IMR-90 (cell line): ENCODE measurements at regions not wholly inside any gene's neighbourhood (a gene's known extent, or its start where the extent isn't known, plus 50 kb on each side); places are given as distances from the start of the nearest gene placed in this dataset.

Experiments
- ATAC-seq: fragments of 200-7000 bp; cut with Tn5 transposase; 2 replicates; pipeline ENCODE4 v1.9.1; 2020; ENCODE audit warnings: low read depth, mild to moderate bottlenecking, moderate library complexity
- BruUV-seq: library from RNA; stranded (reverse); fragments of 400-500 nt; replicated peaks from 2 replicates; lab custom pipeline; 2021; lab: Mats Ljungman, UMichigan
- CTCF ChIA-PET: fragments of 300-600 bp; formaldehyde crosslinking; extraction: SDS; loops from one replicate; lab custom pipeline; 2021; ENCODE audit warnings: antibody characterized with exemption; lab: Yijun Ruan, JAX
- POLR2A ChIA-PET: fragments of 300-600 bp; sonication (Branson Sonifier 250); formaldehyde crosslinking; loops from one replicate; lab custom pipeline; 2022; ENCODE audit warnings: antibody characterized with exemption; ENCODE audit not compliant: unreplicated experiment; lab: Charles Lee
- DNase-seq: peaks from one replicate; pipeline ENCODE4 v3.0.0; 2013
- H2AFZ ChIP-seq: replicated peaks from 2 replicates; pipeline ENCODE3; 2013; ENCODE audit warnings: low read length, mild to moderate bottlenecking; ENCODE audit not compliant: poor library complexity
- H2AK5ac ChIP-seq: 2 replicates; pipeline ENCODE4 v1.6.1; 2013; ENCODE audit warnings: low read depth, low read length, inconsistent platforms
- H2AK9ac ChIP-seq: replicated peaks from 2 replicates; pipeline ENCODE3; 2013; ENCODE audit warnings: mild to moderate bottlenecking, low read depth, low read length, moderate library complexity; ENCODE audit not compliant: poor library complexity
- H2BK120ac ChIP-seq: 2 replicates; pipeline ENCODE4 v1.6.1; 2013; ENCODE audit warnings: low read depth, low read length, inconsistent platforms
- H2BK15ac ChIP-seq: 3 replicates; pipeline ENCODE4 v1.6.1; 2013; ENCODE audit warnings: low read depth, low read length, inconsistent platforms
- H2BK20ac ChIP-seq: 2 replicates; pipeline ENCODE4 v1.6.1; 2013; ENCODE audit warnings: low read depth, mild to moderate bottlenecking, inconsistent platforms, low read length, moderate library complexity
- H2BK5ac ChIP-seq: 2 replicates; pipeline ENCODE4 v1.6.1; 2013; ENCODE audit warnings: mild to moderate bottlenecking, low read depth, low read length, inconsistent platforms; ENCODE audit not compliant: poor library complexity, severe bottlenecking
- H3K14ac ChIP-seq: replicated peaks from 2 replicates; pipeline ENCODE4 v1.6.1; 2013; ENCODE audit warnings: low read depth, low read length, inconsistent platforms
- H3K18ac ChIP-seq: 2 replicates; pipeline ENCODE4 v1.6.1; 2013; ENCODE audit warnings: low read depth, low read length, control low read depth
- H3K23ac ChIP-seq: 2 replicates; pipeline ENCODE4 v1.6.1; 2013; ENCODE audit warnings: low read depth, low read length, inconsistent platforms
- H3K27ac ChIP-seq: 2 replicates; pipeline ENCODE4 v1.5.1; 2013; ENCODE audit warnings: mild to moderate bottlenecking, control low read depth, low read length; ENCODE audit not compliant: insufficient read depth
- H3K27me3 ChIP-seq: 2 replicates; pipeline ENCODE4 v1.6.1; 2013; ENCODE audit warnings: low read length; ENCODE audit not compliant: control insufficient read depth, insufficient read depth
- H3K36me3 ChIP-seq: 2 replicates; pipeline ENCODE4 v1.6.1; 2013; ENCODE audit warnings: low read length, mixed read lengths; ENCODE audit not compliant: control insufficient read depth, insufficient read depth
- H3K4ac ChIP-seq: 2 replicates; pipeline ENCODE4 v1.6.1; 2013; ENCODE audit warnings: low read depth, low read length, inconsistent platforms
- H3K4me1 ChIP-seq: 2 replicates; pipeline ENCODE4 v1.6.1; 2013; ENCODE audit warnings: low read length, mixed read lengths; ENCODE audit not compliant: control insufficient read depth, insufficient read depth
- H3K4me2 ChIP-seq: 2 replicates; pipeline ENCODE4 v1.6.1; 2013; ENCODE audit warnings: low read depth, mild to moderate bottlenecking, control low read depth, low read length, moderate library complexity
- H3K4me3 ChIP-seq: 2 replicates; pipeline ENCODE4 v1.5.1; 2013; ENCODE audit warnings: low read depth, mild to moderate bottlenecking, control low read depth, low read length, moderate library complexity; ENCODE audit not compliant: insufficient read depth
- H3K56ac ChIP-seq: 2 replicates; pipeline ENCODE4 v1.6.1; 2013; ENCODE audit warnings: low read length, inconsistent platforms; ENCODE audit not compliant: insufficient read depth; ENCODE audit errors: extremely low read depth
- H3K79me1 ChIP-seq, 2 experiments: 2 replicates each; pipeline ENCODE4 v1.6.1; 2013; ENCODE audit warnings: low read length in 2 of 2, inconsistent platforms in 1 of 2, low read depth in 1 of 2
- H3K9ac ChIP-seq: 2 replicates; pipeline ENCODE4 v1.6.1; 2013; ENCODE audit warnings: low read depth, low read length, control low read depth
- H3K9me1 ChIP-seq: 2 replicates; pipeline ENCODE4 v1.6.1; 2013; ENCODE audit warnings: low read length, inconsistent platforms; ENCODE audit not compliant: insufficient read depth
- H3K9me3 ChIP-seq: 2 replicates; pipeline ENCODE4 v1.6.1; 2013; ENCODE audit warnings: low read length; ENCODE audit not compliant: control insufficient read depth, insufficient read depth
- H4K20me1 ChIP-seq: 2 replicates; pipeline ENCODE4 v1.6.1; 2013; ENCODE audit warnings: low read length, inconsistent platforms; ENCODE audit not compliant: insufficient read depth
- H4K5ac ChIP-seq: 2 replicates; pipeline ENCODE4 v1.6.1; 2013; ENCODE audit warnings: mild to moderate bottlenecking, low read depth, low read length, control low read depth
- H4K8ac ChIP-seq, 2 experiments: 2 replicates each; pipeline ENCODE4 v1.6.1; 2013; ENCODE audit warnings: low read depth in 2 of 2, low read length in 2 of 2, control low read depth in 1 of 2, inconsistent platforms in 1 of 2
- H4K91ac ChIP-seq: 2 replicates; pipeline ENCODE4 v1.6.1; 2013; ENCODE audit warnings: low read depth, low read length, inconsistent platforms; ENCODE audit not compliant: insufficient read depth
- BHLHE40 ChIP-seq: fragments of 150-350 bp; IDR thresholded peaks from 2 replicates; pipeline ENCODE4 v1.6.1; 2016; ENCODE audit warnings: mild to moderate bottlenecking, low read depth, low read length
- CEBPB ChIP-seq: IDR thresholded peaks from 2 replicates; pipeline ENCODE4 v1.6.1; 2012; ENCODE audit warnings: low read depth, low read length, improper control_type of control experiment
- CHD1 ChIP-seq: IDR thresholded peaks from 2 replicates; pipeline ENCODE4 v1.6.1; 2012; ENCODE audit warnings: low read depth, low read length, improper control_type of control experiment
- CTCF ChIP-seq: conservative IDR thresholded peaks from 2 replicates; pipeline ENCODE4 v1.5.1; 2012; ENCODE audit warnings: mild to moderate bottlenecking, low read depth, low read length, improper control_type of control experiment
- FOS ChIP-seq: fragments of 150-350 bp; IDR thresholded peaks from 2 replicates; pipeline ENCODE4 v1.6.1; 2016; ENCODE audit warnings: low read depth, low read length
- MAFK ChIP-seq: IDR thresholded peaks from 2 replicates; pipeline ENCODE4 v1.6.1; 2012; ENCODE audit warnings: low read depth, low read length, improper control_type of control experiment
- MAZ ChIP-seq: IDR thresholded peaks from 2 replicates; pipeline ENCODE4 v1.6.1; 2012; ENCODE audit warnings: low read depth, mild to moderate bottlenecking, low read length, improper control_type of control experiment, moderate library complexity, borderline replicate concordance
- MXI1 ChIP-seq: IDR thresholded peaks from 2 replicates; pipeline ENCODE4 v1.6.1; 2012; ENCODE audit warnings: low read depth, mild to moderate bottlenecking, low read length, moderate library complexity, borderline replicate concordance
- NFE2L2 ChIP-seq: fragments of 150-350 bp; IDR thresholded peaks from 2 replicates; pipeline ENCODE4 v1.6.1; 2016; ENCODE audit warnings: low read depth, mild to moderate bottlenecking, low read length
- POLR2A ChIP-seq: IDR thresholded peaks from 2 replicates; pipeline ENCODE4 v1.6.1; 2012; ENCODE audit warnings: mild to moderate bottlenecking, low read depth, low read length
- RAD21 ChIP-seq: IDR thresholded peaks from 2 replicates; pipeline ENCODE4 v1.6.1; 2012; ENCODE audit warnings: low read length, improper control_type of control experiment
- RCOR1 ChIP-seq: IDR thresholded peaks from 2 replicates; pipeline ENCODE4 v1.6.1; 2012; ENCODE audit warnings: mild to moderate bottlenecking, low read length, improper control_type of control experiment; ENCODE audit not compliant: insufficient replicate concordance
- RFX5 ChIP-seq: IDR thresholded peaks from 2 replicates; pipeline ENCODE4 v1.8.0; 2012; ENCODE audit warnings: low read depth, mild to moderate bottlenecking, low read length, moderate library complexity
- SMC3 ChIP-seq: fragments of 150-350 bp; IDR thresholded peaks from 2 replicates; pipeline ENCODE4 v1.6.1; 2016; ENCODE audit warnings: low read depth, mild to moderate bottlenecking, antibody characterized with exemption, low read length, moderate library complexity
- USF2 ChIP-seq: fragments of 150-350 bp; IDR thresholded peaks from 2 replicates; pipeline ENCODE4 v1.6.1; 2017; ENCODE audit warnings: mild to moderate bottlenecking, antibody characterized with exemption, low read length, low read depth
- WGBS, 2 experiments: methylation state at CpG; one replicate each; pipeline versions ENCODE4 v1.1.5 to v1.1.7; 2013; ENCODE audit warnings: missing lambda C conversion rate in 2 of 2; ENCODE audit not compliant: insufficient read length in 1 of 2; ENCODE audit errors: extremely low coverage in 2 of 2; 5-methylcytosine and 5-hydroxymethylcytosine counted together
- dilution Hi-C: fragments of 300-500 bp; cut with HindIII; formaldehyde crosslinking; loops from one replicate; pipeline ENCODE4 v1.14.3; 2018; ENCODE audit warnings: low sequenced_read_pairs; ENCODE audit not compliant: unreplicated experiment
- in situ Hi-C: fragments of 300-500 bp; cut with MboI; formaldehyde crosslinking; loops from 3 replicates; pipeline ENCODE4 v1.14.3; 2019; ENCODE audit warnings: low sequenced_read_pairs, inconsistent platforms, mixed read lengths
- intact Hi-C: fragments of 100-400 bp; cut with micrococcal nuclease; formaldehyde crosslinking; loops from 2 replicates; pipeline ENCODE4 v1.10.0; 2022
- TF ChIP-seq, protein P1 (sequence below): fragments of 150-350 bp; IDR thresholded peaks from 2 replicates; pipeline ENCODE4 v1.6.1; 2016; ENCODE audit warnings: low read depth, mild to moderate bottlenecking, low read length, moderate library complexity, borderline replicate concordance

GRCh38 chr5:57664700-57665099 lies 182.1 kb upstream of the ACTBL2 start:
- Histone ChIP-seq H2AK9ac (no peak overlapping the region), H3K9ac (no peak overlapping the region), H2BK5ac (no peak overlapping the region), H3K36me3 (no peaks in the 10 kb centered on the region), H2BK120ac (no peak overlapping the region), H3K18ac (no peak overlapping the region), H3K56ac (no peak overlapping the region), H4K20me1 (no peaks in the 10 kb centered on the region), H3K4me2 (no peak overlapping the region), H3K79me1 (no peaks in the 10 kb centered on the region), H3K23ac (no peak overlapping the region), H2BK20ac (no peak overlapping the region), H3K14ac (no peak overlapping the region), H3K9me1 (no peaks in the 10 kb centered on the region), H3K27me3 (no peaks in the 10 kb centered on the region), H3K27ac (no peak overlapping the region), H3K9me3 (no peaks in the 10 kb centered on the region), H4K8ac (no peak overlapping the region), H2AFZ (no peak overlapping the region), H2AK5ac (no peak overlapping the region), H4K91ac (no peak overlapping the region), H3K4me1 (peaks cover 1% of the 10 kb centered on the region; the same call in 1 of the 2 replicates), H2BK15ac (no peak overlapping the region), H3K4me3 (no peak overlapping the region), H3K4ac (no peak overlapping the region), H4K5ac (no peak overlapping the region)
- no peak for ATAC-seq
- no CpG with 5 or more reads among the region's 1 CpG for WGBS, 2 experiments
- TF ChIP-seq RFX5, result no peak
- TF ChIP-seq SMC3, result no peak
- no peak for TF ChIP-seq RAD21
- TF ChIP-seq BHLHE40, result no peak
- no peak for TF ChIP-seq RCOR1
- TF ChIP-seq CHD1, result no peak
- no peak for TF ChIP-seq CEBPB
- TF ChIP-seq MAZ, result no peak
- no peak for TF ChIP-seq POLR2A
- TF ChIP-seq CTCF, result no peak
- TF ChIP-seq, protein P1, sequence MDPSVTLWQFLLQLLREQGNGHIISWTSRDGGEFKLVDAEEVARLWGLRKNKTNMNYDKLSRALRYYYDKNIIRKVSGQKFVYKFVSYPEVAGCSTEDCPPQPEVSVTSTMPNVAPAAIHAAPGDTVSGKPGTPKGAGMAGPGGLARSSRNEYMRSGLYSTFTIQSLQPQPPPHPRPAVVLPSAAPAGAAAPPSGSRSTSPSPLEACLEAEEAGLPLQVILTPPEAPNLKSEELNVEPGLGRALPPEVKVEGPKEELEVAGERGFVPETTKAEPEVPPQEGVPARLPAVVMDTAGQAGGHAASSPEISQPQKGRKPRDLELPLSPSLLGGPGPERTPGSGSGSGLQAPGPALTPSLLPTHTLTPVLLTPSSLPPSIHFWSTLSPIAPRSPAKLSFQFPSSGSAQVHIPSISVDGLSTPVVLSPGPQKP, result no peak
- TF ChIP-seq NFE2L2, result no peak
- no peak for TF ChIP-seq USF2
- TF ChIP-seq MAFK, result no peak
- no peak for TF ChIP-seq MXI1
- TF ChIP-seq FOS, result no peak
- in situ Hi-C loops, result no loop called here
- intact Hi-C loops, result no loop called here
- ChIA-PET POLR2A (no interaction called here), CTCF (no interaction called here)
- dilution Hi-C loops, result no loop called here
- BruUV-seq, result no TSS peak
- DNase-seq, result no peak
